OCI-LY3 (cell line): ENCODE measurements at regions not wholly inside any gene's neighbourhood (a gene's known extent, or its start where the extent isn't known, plus 50 kb on each side); places are given as distances from the start of the nearest gene placed in this dataset.

Source experiments
- CTCF ChIP-seq: fragments of 200-600, 300-600 bp; sonication (generic); IDR thresholded peaks from 2 replicates; pipeline ENCODE4 v1.5.1; 2014; ENCODE audit warnings: antibody characterized with exemption, low read length, low read depth
- EZH2phosphoT487 ChIP-seq: fragments of 200-600 bp; shearing (Covaris generic); IDR thresholded peaks from 2 replicates; pipeline ENCODE4 v1.6.1; 2018; ENCODE audit warnings: antibody characterized with exemption, mixed run types, low read depth

GRCh38 chr11:28838741-28839140 is 730.6 kb downstream of the METTL15 start:
- TF ChIP-seq CTCF, result no peak
- no peak for TF ChIP-seq EZH2phosphoT487
